HG02884 (cell line): ENCODE measurements at regions not wholly inside any gene's neighbourhood (a gene's known extent, or its start where the extent isn't known, plus 50 kb on each side); places are given as distances from the start of the nearest gene placed in this dataset.

Experiments
- ATAC-seq: cut with Tn5 transposase; IDR thresholded peaks from one replicate; pipeline ENCODE4 v1.9.1; 2021; ENCODE audit warnings: mild to moderate bottlenecking, moderate library complexity; ENCODE audit not compliant: unreplicated experiment

GRCh38 chr11:19661827-19662226 is 50.8 kb upstream of the NAV2 start:
- no peak for ATAC-seq

GRCh38 chr11:19660076-19660475 is 52.6 kb upstream of the NAV2 start:
- peak; percentile 100 for ATAC-seq

- no peak for ATAC-seq
Observed at GRCh38 chr11:19659529-19659928, 53.1 kb upstream of the NAV2 start.

- no peak for ATAC-seq
Observed at GRCh38 chr11:19658344-19658743, 54.3 kb upstream of the NAV2 start.

- ATAC-seq: no peak
Observed at GRCh38 chr11:19656140-19656541, 56.5 kb upstream of the NAV2 start.

GRCh38 chr11:19652623-19653375 is 59.8 kb upstream of the NAV2 start:
- no peak for ATAC-seq

GRCh38 chr11:19651653-19652052 is 61.0 kb upstream of the NAV2 start:
- no peak for ATAC-seq

- no peak for ATAC-seq
Observed at GRCh38 chr11:19651028-19651427, 61.6 kb upstream of the NAV2 start.

GRCh38 chr11:19650467-19650866 is 62.2 kb upstream of the NAV2 start:
- ATAC-seq: no peak

- ATAC-seq: no peak
Observed at GRCh38 chr11:19649751-19650150, 62.9 kb upstream of the NAV2 start.

- no peak for ATAC-seq
Observed at GRCh38 chr11:19648321-19648720, 64.3 kb upstream of the NAV2 start.

GRCh38 chr11:19647816-19648215 is 64.8 kb upstream of the NAV2 start:
- no peak for ATAC-seq

GRCh38 chr11:19646921-19647320 is 65.7 kb upstream of the NAV2 start:
- ATAC-seq: no peak

- no peak for ATAC-seq
Observed at GRCh38 chr11:19646308-19646707, 66.3 kb upstream of the NAV2 start.

- ATAC-seq: no peak
Observed at GRCh38 chr11:19644316-19644715, 68.3 kb upstream of the NAV2 start.

GRCh38 chr11:19642185-19643158 is 70.2 kb upstream of the NAV2 start:
- no peak for ATAC-seq

- no peak for ATAC-seq
Observed at GRCh38 chr11:19639603-19640105, 73.0 kb upstream of the NAV2 start.

GRCh38 chr11:19635332-19635731 is 77.3 kb upstream of the NAV2 start:
- no peak for ATAC-seq

- no peak for ATAC-seq
Observed at GRCh38 chr11:19633276-19633675, 79.4 kb upstream of the NAV2 start.

- no peak for ATAC-seq
Observed at GRCh38 chr11:19632499-19632834, 80.2 kb upstream of the NAV2 start.

- ATAC-seq: no peak
Observed at GRCh38 chr11:19631712-19632498, 80.7 kb upstream of the NAV2 start.
